D721Med (cell line): ENCODE measurements at regions not wholly inside any gene's neighbourhood (a gene's known extent, or its start where the extent isn't known, plus 50 kb on each side); places are given as distances from the start of the nearest gene placed in this dataset.

Experiments used
- DNase-seq: peaks from one replicate; pipeline ENCODE4 v3.0.0; 2011; ENCODE audit warnings: low spot score; ENCODE audit not compliant: insufficient read length
- FAIRE-seq: peaks from 2 replicates; lab custom pipeline; 2011; peaks lifted over from hg19 to GRCh38; lab: Jason Lieb, UNC
- TF ChIP-seq, protein P1 (sequence below): IDR thresholded peaks from 2 replicates; pipeline ENCODE4 v1.5.1; 2012; ENCODE audit warnings: mild to moderate bottlenecking, control low read depth; ENCODE audit not compliant: insufficient read depth; ENCODE audit errors: missing control alignments

DNA sequence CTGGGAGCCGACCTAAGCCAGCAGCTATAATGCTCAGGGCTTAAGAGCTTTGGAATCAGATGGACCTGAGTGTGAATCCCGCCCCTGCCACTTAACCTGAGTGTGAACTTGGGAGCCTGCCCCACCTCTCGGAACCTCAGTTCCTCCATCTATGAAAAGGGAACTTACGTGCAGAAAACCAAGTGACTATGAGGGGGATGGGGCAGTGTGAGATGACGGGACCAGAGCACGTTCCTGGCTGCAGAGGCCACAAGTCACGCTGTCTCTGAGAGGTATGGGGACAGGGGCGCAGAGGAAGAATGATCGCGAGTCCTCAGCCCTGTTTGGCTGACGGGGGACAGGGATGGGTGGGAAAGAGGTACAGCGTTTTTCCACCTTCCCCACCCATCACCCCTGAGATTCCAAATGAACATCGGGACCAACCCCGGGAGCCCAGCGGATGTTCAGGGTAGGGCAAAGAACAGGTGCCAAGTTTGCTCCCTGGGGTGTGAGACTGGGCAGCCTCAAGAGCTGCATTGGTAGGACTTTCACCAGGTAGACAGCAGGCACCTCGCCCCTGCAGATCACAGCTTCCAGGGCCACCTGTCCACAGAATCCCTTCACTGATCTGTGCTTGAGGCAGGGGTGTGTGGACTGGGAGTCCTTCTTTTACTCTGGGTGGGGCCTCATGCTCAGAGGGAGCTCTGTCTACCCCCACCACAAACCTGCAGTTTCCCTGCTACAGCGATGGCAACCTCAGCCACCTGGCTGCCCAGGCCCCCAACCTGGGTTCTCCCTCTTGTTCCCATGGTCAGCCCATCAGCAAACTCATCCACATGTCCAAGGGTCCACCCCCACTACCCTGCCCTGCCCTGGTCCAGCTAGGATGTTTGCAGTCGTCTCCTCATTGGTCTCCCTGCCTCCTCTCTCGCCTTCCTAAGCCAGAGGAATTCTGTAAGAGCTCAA, 85.8 kb downstream of the CEBPB start:
- no peak for DNase-seq
- no peak for FAIRE-seq
- TF ChIP-seq, protein P1, sequence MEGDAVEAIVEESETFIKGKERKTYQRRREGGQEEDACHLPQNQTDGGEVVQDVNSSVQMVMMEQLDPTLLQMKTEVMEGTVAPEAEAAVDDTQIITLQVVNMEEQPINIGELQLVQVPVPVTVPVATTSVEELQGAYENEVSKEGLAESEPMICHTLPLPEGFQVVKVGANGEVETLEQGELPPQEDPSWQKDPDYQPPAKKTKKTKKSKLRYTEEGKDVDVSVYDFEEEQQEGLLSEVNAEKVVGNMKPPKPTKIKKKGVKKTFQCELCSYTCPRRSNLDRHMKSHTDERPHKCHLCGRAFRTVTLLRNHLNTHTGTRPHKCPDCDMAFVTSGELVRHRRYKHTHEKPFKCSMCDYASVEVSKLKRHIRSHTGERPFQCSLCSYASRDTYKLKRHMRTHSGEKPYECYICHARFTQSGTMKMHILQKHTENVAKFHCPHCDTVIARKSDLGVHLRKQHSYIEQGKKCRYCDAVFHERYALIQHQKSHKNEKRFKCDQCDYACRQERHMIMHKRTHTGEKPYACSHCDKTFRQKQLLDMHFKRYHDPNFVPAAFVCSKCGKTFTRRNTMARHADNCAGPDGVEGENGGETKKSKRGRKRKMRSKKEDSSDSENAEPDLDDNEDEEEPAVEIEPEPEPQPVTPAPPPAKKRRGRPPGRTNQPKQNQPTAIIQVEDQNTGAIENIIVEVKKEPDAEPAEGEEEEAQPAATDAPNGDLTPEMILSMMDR: no peak

DNA sequence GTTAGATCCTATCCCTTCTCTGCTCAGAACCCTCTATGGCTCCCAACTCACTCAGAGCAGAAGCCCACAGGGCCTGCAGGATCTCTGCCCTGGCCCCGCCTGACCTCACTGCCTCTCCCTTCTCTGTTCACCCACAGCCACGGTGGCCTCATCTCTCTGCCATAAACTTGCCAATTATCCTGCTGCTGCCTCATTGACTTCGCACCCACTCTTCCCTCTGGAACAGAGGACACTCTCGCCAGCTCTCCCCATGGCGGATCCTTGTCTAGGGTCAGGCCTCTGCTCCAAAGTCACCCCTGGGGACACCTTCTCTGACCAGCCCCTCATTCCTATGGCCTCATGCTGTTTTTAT, 86.4 kb downstream of the CEBPB start:
- DNase-seq (no peak), FAIRE-seq (no peak)
- TF ChIP-seq, protein P1: no peak

DNA sequence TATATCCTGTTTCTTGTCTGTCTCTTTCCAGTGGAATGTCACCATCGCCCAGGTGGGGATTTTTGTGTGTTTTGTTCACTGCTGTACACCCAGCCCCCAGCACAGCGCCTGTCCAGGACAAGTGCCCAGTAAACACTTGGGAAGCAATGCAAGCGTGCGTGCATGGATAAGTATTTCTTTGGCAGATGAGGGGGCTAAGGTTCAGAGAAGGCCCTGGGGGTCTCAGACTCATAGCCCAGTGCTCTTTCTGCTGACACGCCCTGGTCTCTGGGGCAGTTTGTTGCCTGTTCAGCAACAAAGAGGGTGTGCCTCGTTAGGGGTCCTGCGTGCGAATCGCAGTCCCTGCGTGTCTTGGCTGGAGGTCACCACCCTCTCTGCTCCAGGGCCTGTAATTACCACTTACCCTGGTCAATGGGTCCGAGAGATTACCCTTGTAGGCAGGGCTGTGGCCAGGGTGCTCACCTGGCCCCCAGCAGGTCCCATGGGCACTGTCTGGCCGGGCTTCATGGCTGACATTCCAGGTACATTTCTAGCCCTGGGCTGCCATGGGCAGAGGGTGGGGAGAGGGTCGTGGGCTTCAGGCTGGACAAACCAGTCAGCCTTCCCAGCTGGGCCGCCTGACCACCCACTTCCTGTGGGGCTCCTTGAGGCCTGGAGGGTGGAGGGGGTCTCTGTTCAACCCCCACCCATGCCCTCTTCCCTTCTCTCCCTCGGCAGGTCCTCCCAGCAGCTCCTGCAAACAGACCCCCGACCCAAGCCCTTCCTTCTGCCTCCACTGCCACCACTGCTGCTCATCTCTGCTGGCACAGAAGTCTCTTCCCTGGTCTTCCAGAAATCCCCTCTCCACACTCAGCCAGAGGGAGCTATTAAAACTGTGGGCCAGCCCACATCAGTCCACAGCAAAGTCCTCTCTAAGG, 87.1 kb downstream of the CEBPB start:
- TF ChIP-seq, protein P1: no peak
- FAIRE-seq: no peak
- DNase-seq: no peak

DNA sequence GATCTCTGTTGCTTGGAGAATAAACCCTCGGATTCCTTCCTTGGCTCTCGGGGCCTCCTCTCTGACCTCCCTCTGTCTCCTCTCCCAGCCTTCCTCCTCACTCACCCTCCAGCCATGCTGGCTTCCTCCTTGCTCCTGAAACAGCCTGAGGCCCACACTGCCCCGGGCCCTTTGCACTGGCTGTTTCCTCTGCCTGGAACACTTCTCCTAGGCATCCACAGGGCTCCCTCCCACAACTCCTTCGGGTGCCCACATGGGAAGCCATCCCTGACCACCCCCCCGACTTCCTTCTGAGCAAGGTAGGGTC, 87.7 kb downstream of the CEBPB start:
- TF ChIP-seq, protein P1: no peak
- no peak for FAIRE-seq
- no peak for DNase-seq

DNA sequence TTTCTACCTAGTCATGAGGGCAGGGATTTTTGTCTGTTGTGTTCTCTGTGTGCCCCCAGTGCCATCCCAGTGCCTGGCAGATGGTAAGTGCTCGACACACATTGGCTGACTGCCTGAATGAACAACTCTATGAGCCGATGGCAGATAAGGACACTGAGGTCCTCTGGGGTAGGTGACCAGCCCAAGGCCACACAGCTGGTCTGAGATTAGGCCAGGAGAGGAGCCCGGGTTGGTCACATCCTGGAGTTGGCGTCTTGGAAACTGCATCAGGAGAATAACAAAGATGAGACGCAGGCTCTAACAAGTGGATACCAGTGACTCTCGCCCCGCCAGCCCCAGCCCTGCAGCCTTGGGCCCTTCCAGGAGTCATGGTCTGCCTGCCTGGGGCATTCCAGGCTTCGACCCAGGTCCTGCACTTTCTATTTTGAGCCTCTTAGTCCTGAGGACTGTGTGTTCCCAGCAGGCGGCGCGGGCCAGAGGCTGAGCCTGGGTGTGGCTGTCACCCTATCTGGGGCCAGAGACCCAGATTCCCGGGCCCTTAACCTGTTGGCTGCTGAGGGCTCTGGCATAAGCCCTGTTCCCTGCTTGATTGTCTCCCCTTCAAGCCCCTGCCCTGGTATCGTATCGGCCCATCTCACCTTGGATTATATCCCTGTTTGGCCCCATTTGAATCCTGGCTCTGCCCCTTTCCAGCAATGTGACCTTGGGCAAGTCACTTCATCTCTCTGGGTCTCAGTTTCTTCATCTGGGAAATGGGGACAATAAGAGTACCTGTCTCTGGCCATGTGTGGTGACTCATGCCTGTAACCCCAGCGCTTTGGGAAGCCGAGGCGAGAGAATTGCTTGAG, 88.3 kb downstream of the CEBPB start:
- TF ChIP-seq, protein P1: no peak
- DNase-seq (no peak), FAIRE-seq (no peak)

DNA sequence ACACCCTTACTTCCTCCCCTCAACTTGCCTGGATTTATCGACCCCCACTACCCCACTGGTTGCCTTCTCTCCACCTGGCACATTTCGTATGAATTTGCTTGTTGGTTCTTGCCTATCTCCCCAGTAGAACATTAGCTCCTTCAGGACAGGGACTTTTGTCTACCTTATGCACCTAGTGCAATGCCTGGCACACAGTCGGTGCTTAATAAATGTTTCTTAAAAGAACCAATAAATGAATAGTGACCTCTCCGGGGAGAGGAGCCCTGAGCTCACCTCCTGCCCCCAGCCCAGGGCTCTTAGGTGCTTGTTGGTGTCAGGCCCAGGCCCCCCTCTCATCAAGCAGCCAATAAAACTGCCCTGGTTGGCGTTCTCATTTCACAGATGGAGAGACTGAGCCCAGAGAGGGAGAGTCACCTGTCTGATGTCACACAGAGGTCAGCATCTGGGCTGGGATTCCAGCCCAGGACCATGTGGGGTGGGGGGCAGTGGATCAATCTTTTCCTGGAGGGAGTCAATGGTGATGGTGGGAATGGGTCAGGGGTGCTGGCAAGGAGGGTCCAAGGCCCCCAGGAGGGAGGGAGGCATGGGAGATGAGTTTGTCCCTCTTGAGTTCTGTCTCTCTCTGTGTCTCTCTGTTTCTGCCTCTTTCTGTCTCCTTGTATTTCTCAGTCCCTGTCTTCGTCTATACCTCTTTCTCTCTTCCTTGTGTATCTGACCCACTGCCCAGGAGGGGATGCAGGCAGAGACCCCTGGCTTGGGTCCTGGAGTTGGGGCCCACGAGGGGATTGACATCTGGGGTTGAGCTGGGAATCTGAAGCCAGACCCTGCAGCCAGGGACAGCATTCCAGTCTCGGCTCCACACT, 89.6 kb downstream of the CEBPB start:
- FAIRE-seq: no peak
- DNase-seq: no peak
- TF ChIP-seq, protein P1: no peak
